ENCODE measurements at regions not wholly inside any gene's neighbourhood (a gene's known extent, or its start where the extent isn't known, plus 50 kb on each side); places are given as distances from the start of the nearest gene placed in this dataset.
"Not testable (repeated sequence)": the region's sequence is repeated elsewhere in the genome, so short reads cannot be mapped to it uniquely, and the experiment has no call there.

- H3K4me1 ChIP-seq (ENCODE audit: control insufficient read depth in 1 of 2, insufficient read depth in 2 of 2, low read length in 2 of 2) = no peaks in the 10 kb centered on the region
- intact Hi-C loops (cut with micrococcal nuclease) = no loop called here
- H3K4me2 ChIP-seq (ENCODE audit: low read length) = no peak overlapping the region
- no peaks in the 10 kb centered on the region for H3K9me3 ChIP-seq (ENCODE audit: control insufficient read depth in 1 of 2, insufficient read depth in 1 of 2, low read depth in 1 of 2, low read length in 2 of 2)
- TF ChIP-seq FOSL1 (IDR thresholded peaks at IDR 0.05; ENCODE audit: low read depth) (no peak), SIN3A (IDR thresholded peaks at IDR 0.05; ENCODE audit: low read depth) (no peak), EZH2phosphoT487 (IDR thresholded peaks at IDR 0.05; ENCODE audit: borderline replicate concordance) (no peak), ELF1 (IDR thresholded peaks at IDR 0.05; ENCODE audit: borderline replicate concordance, low read depth) (no peak), JUND (IDR thresholded peaks at IDR 0.05) (no peak), YY1 (IDR thresholded peaks at IDR 0.05; ENCODE audit: extremely low read depth, insufficient replicate concordance, low read depth, low read length) (no peak), EZH2 (IDR thresholded peaks at IDR 0.05) (no peak), SRF (IDR thresholded peaks at IDR 0.05; ENCODE audit: low read depth) (no peak)
- DNase-seq (ENCODE audit: low read depth, low spot score) (no peak), ATAC-seq (no peak)
- no peaks in the 10 kb centered on the region for H3K9me2 ChIP-seq (ENCODE audit: insufficient read depth)
- no peaks in the 10 kb centered on the region for H3K36me3 ChIP-seq (ENCODE audit: control insufficient read depth in 1 of 2, insufficient read depth in 2 of 2, low read length in 2 of 2)
- no peak overlapping the region for H3K27ac ChIP-seq (ENCODE audit: low read depth, low read length)
- ChIA-PET CTCF (no interaction called here), POLR2A (no interaction called here), RAD21 (ENCODE audit: low non-redundant PET in 1 of 2, low total read pairs in 2 of 2, uncharacterized antibody in 2 of 2, unreplicated experiment in 2 of 2) (no interaction called here)
- no peaks in the 10 kb centered on the region for H3K27me3 ChIP-seq (ENCODE audit: insufficient read depth, low read length)
- H4K20me1 ChIP-seq (ENCODE audit: insufficient read depth) = no peaks in the 10 kb centered on the region
- no peaks in the 10 kb centered on the region for H3K79me2 ChIP-seq (ENCODE audit: insufficient read depth, low read length)
- no peak overlapping the region for H3K9ac ChIP-seq (ENCODE audit: low read length)
- H3K4me3 ChIP-seq (replicated peaks in 1 of 2; ENCODE audit: low read depth in 1 of 2, low read length in 2 of 2) = no peak overlapping the region
- BruUV-seq (replicated peaks) = no TSS peak
- H2AFZ ChIP-seq (ENCODE audit: low read depth, low read length, poor library complexity, severe bottlenecking) = no peak overlapping the region
These were observed 96.3 kb upstream of the ZBED5 start for GRCh38 chr11:10954184-10954583.

- H3K27me3 ChIP-seq (ENCODE audit: insufficient read depth, low read length) = no peaks in the 10 kb centered on the region
- no peak overlapping the region for H3K4me3 ChIP-seq (replicated peaks in 1 of 2; ENCODE audit: low read depth in 1 of 2, low read length in 2 of 2)
- H3K4me1 ChIP-seq (ENCODE audit: control insufficient read depth in 1 of 2, insufficient read depth in 2 of 2, low read length in 2 of 2) = no peaks in the 10 kb centered on the region
- H3K79me2 ChIP-seq (ENCODE audit: insufficient read depth, low read length) = no peaks in the 10 kb centered on the region
- DNase-seq (ENCODE audit: low read depth, low spot score) (no peak), ATAC-seq (no peak)
- H3K9ac ChIP-seq (ENCODE audit: low read length) = no peak overlapping the region
- CTCF ChIA-PET = interaction anchor here (2.5 kb wide), 1 partner anchor 18 kb away, joined by 7 read pairs; no protein-coding TSS in a partner anchor
- BruUV-seq (replicated peaks) = no TSS peak
- no peak for TF ChIP-seq FOSL1 (IDR thresholded peaks at IDR 0.05; ENCODE audit: low read depth)
- TF ChIP-seq ATF3 (IDR thresholded peaks at IDR 0.05) = no peak
- no peak for TF ChIP-seq RAD21 (IDR thresholded peaks at IDR 0.05; ENCODE audit: low read depth)
- no peak for TF ChIP-seq CBX3 (IDR thresholded peaks at IDR 0.05; ENCODE audit: low read depth)
- TF ChIP-seq, protein P1, sequence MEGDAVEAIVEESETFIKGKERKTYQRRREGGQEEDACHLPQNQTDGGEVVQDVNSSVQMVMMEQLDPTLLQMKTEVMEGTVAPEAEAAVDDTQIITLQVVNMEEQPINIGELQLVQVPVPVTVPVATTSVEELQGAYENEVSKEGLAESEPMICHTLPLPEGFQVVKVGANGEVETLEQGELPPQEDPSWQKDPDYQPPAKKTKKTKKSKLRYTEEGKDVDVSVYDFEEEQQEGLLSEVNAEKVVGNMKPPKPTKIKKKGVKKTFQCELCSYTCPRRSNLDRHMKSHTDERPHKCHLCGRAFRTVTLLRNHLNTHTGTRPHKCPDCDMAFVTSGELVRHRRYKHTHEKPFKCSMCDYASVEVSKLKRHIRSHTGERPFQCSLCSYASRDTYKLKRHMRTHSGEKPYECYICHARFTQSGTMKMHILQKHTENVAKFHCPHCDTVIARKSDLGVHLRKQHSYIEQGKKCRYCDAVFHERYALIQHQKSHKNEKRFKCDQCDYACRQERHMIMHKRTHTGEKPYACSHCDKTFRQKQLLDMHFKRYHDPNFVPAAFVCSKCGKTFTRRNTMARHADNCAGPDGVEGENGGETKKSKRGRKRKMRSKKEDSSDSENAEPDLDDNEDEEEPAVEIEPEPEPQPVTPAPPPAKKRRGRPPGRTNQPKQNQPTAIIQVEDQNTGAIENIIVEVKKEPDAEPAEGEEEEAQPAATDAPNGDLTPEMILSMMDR (IDR thresholded peaks at IDR 0.05 in 2 of 3, conservative IDR thresholded peaks at IDR 0.05 in 1 of 3; ENCODE audit: borderline replicate concordance in 1 of 3, insufficient read depth in 1 of 3, low read depth in 2 of 3, low read length in 2 of 3) = no peak
- no peak for TF ChIP-seq EZH2phosphoT487 (IDR thresholded peaks at IDR 0.05; ENCODE audit: borderline replicate concordance)
- TF ChIP-seq MAX (IDR thresholded peaks at IDR 0.05) = no peak
- no peak overlapping the region for H3K27ac ChIP-seq (ENCODE audit: low read depth, low read length)
- intact Hi-C loops (cut with micrococcal nuclease) = no loop called here
- POLR2A ChIA-PET = no interaction called here
- no peaks in the 10 kb centered on the region for H3K9me2 ChIP-seq (ENCODE audit: insufficient read depth)
- no peaks in the 10 kb centered on the region for H3K9me3 ChIP-seq (ENCODE audit: control insufficient read depth in 1 of 2, insufficient read depth in 1 of 2, low read depth in 1 of 2, low read length in 2 of 2)
- RAD21 ChIA-PET (ENCODE audit: low non-redundant PET in 1 of 2, low total read pairs in 2 of 2, uncharacterized antibody in 2 of 2, unreplicated experiment in 2 of 2) = no interaction called here
- no peaks in the 10 kb centered on the region for H4K20me1 ChIP-seq (ENCODE audit: insufficient read depth)
- H3K4me2 ChIP-seq (ENCODE audit: low read length) = no peak overlapping the region
- no peak overlapping the region for H2AFZ ChIP-seq (ENCODE audit: low read depth, low read length, poor library complexity, severe bottlenecking)
- H3K36me3 ChIP-seq (ENCODE audit: control insufficient read depth in 1 of 2, insufficient read depth in 2 of 2, low read length in 2 of 2) = no peaks in the 10 kb centered on the region
These were observed 95.0 kb upstream of the ZBED5 start for GRCh38 chr11:10952872-10953271.

- intact Hi-C loops (cut with micrococcal nuclease); RAD21 ChIA-PET (ENCODE audit: low non-redundant PET in 1 of 2, low total read pairs in 2 of 2, uncharacterized antibody in 2 of 2, unreplicated experiment in 2 of 2); BruUV-seq (replicated peaks): not testable (repeated sequence)
These were observed 90.1 kb upstream of the ZBED5 start for GRCh38 chr11:10947935-10948334.

More at GRCh38 chr11:10947935-10948334, 90.1 kb upstream of the ZBED5 start:
- DNase-seq (ENCODE audit: low read depth, low spot score); H3K4me3 ChIP-seq (replicated peaks in 1 of 2; ENCODE audit: low read depth in 1 of 2, low read length in 2 of 2); H3K9ac ChIP-seq (ENCODE audit: low read length); CTCF ChIA-PET; POLR2A ChIA-PET; H3K27me3 ChIP-seq (ENCODE audit: insufficient read depth, low read length); ATAC-seq; H3K27ac ChIP-seq (ENCODE audit: low read depth, low read length); H3K9me2 ChIP-seq (ENCODE audit: insufficient read depth); H3K4me1 ChIP-seq (ENCODE audit: control insufficient read depth in 1 of 2, insufficient read depth in 2 of 2, low read length in 2 of 2); H3K9me3 ChIP-seq (ENCODE audit: control insufficient read depth in 1 of 2, insufficient read depth in 1 of 2, low read depth in 1 of 2, low read length in 2 of 2); H2AFZ ChIP-seq (ENCODE audit: low read depth, low read length, poor library complexity, severe bottlenecking); H4K20me1 ChIP-seq (ENCODE audit: insufficient read depth); H3K4me2 ChIP-seq (ENCODE audit: low read length); H3K36me3 ChIP-seq (ENCODE audit: control insufficient read depth in 1 of 2, insufficient read depth in 2 of 2, low read length in 2 of 2); H3K79me2 ChIP-seq (ENCODE audit: insufficient read depth, low read length): not testable (repeated sequence)

Data from HCT116 (cell line).